ENCODE measurements at regions not wholly inside any gene's neighbourhood (a gene's known extent, or its start where the extent isn't known, plus 50 kb on each side); places are given as distances from the start of the nearest gene placed in this dataset.

GRCh38 chrX:113514906-113515305 lies 674.3 kb upstream of the AMOT start:
- no peak for TF ChIP-seq CTCF (conservative IDR thresholded peaks at IDR 0.05; ENCODE audit: low read depth, low read length)
- TF ChIP-seq EZH2 (IDR thresholded peaks at IDR 0.05; ENCODE audit: low read length, unreplicated experiment) = no peak
- TF ChIP-seq EZH2phosphoT487 (IDR thresholded peaks at IDR 0.05; ENCODE audit: borderline replicate concordance, low read length) = no peak
